GM19463 (cell line): ENCODE measurements at regions not wholly inside any gene's neighbourhood (a gene's known extent, or its start where the extent isn't known, plus 50 kb on each side); places are given as distances from the start of the nearest gene placed in this dataset.

Experiments used
- ATAC-seq: cut with Tn5 transposase; IDR thresholded peaks from one replicate; pipeline ENCODE4 v1.9.1; 2021; ENCODE audit warnings: mild to moderate bottlenecking, moderate library complexity; ENCODE audit not compliant: unreplicated experiment

- no peak for ATAC-seq
Measured at GRCh38 chr1:14476170-14476955, 122.1 kb upstream of the KAZN start.

DNA sequence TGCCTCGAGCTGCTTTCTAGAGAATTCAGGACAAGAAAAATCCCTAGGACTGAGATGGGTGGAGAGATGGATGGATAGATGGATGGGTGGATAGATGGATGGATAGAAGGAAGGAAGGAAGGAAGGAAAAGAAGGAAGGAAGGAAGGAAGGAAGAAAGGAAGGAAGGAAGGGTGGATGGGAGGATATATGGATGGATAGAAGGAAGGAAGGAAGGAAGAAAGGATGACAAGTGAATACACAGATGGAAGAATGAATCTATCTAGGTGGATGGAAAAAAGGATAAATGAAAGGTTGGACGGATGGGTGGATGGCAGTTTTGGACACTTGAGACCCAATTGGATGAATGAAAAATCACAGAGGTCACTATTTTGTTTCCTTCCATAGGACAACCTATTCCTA lies 120.4 kb upstream of the KAZN start:
- ATAC-seq: no peak

- ATAC-seq: no peak
Measured at GRCh38 chr1:14479865-14480264, 118.6 kb upstream of the KAZN start.

- ATAC-seq: no peak
Measured at GRCh38 chr1:14482784-14483450, 115.6 kb upstream of the KAZN start.

- ATAC-seq: no peak
Measured at GRCh38 chr1:14485285-14485684, 113.2 kb upstream of the KAZN start.

- ATAC-seq: no peak
Measured at GRCh38 chr1:14486401-14487201, 111.9 kb upstream of the KAZN start.

DNA sequence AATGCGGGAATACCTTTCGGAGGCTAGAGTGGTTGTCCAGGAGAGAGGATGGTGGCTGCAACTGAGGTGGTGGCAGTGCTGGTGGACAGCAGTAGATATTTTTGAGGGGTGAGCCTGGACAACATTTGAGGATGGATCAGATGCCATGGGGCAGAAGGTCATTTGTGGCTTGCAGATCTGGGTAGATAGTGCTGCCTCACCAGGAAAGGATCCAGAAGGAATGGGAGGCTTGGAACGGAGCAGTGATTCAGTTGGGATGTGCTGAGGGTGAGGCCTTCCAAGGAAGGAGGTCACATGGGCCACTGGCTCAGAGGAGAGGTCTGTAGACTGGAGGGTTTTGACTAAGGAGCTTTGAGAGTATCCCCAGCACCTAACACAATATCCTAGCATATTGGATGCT lies 110.8 kb upstream of the KAZN start:
- ATAC-seq: no peak

DNA sequence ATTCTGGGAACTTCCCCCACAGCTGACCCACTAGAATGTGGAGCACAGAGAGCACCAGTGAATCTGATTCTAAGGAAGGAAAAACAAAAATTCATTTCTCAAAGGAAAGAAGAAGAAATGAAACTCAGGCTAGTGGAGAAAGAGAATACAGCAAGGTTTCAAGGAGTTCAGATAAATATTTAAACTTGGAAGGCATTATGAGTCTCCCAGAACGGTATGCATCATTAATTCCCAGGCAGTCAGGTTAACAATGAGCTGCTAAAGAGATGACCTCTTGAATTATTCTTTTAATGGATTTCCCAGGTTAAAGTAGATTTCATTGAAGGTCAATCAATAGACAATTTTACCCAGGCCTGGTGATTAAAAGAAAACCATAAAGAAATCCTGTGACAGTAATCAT lies 103.6 kb upstream of the KAZN start:
- no peak for ATAC-seq

- no peak for ATAC-seq
Measured at GRCh38 chr1:14495381-14495780, 103.1 kb upstream of the KAZN start.

DNA sequence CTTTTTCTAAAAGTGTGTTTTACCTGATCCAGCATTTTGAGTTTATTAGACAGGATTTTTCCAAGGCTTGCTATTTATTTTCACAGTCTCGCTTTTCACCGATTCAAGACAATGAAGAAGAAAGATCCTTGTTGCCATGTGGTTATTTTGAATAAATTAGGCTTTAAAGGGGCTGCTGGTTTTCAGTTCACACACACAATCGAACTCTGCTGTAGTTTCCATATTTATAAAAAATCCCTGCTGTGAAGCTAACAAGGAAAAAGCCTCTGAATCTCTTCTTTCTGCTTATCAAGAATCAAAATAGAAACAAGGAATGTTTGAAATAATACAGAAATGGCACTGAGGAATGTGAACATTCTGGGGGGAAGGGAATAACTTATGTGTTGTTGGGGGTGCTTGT lies 102.5 kb upstream of the KAZN start:
- no peak for ATAC-seq

DNA sequence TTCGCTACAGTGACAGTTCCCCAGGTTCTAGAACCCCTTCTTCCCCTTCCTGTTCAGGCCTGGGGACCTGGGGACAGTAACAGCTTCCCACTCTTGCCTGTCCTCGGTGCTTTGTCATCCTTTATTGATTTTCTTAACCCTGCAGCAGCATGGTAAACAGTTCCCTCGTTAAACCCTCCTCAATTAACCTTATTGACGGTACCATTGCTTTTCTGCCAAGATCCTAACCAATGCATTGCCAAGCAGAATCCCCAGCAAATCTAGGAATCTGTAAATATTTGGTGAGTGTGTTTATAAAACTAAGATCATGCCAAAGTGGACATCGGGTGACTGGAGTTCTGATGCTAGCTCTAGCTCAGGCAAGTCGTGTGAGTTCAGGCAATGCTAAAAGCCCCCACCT lies 99.6 kb upstream of the KAZN start:
- no peak for ATAC-seq

DNA sequence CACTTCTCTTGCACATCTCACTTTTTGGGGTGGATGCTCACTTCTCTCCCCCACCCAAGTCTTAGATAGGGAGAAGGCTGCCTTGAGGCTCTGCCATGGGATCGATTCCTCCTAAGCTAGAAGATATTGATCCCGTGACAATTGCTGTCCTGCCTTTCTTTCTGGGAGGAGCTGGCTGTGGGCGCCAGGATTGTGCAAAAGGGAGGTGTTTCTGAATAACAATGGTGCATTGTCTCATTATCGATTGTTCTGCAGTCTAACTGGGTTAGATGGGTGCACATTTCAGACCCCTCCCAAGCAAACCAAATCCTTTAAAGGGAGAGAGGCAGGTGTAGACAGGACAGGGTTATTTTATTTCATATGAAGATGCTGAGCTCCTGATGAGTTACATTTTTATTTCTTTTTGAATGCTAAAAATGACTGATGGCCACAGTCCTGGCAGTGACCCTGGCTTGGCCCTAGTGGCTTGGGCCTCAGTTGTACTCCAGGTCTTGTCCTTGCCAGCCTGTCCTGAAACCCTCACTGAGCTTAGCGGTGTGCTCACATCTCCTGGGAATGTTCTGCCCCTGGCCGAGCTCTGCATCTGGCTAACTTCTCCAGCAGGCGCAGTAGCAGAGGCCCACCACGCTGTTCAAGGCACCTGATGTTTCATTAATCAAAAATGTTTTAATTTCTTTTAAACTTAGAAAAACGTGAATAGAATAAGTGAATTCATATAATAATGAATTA lies 99.0 kb upstream of the KAZN start:
- ATAC-seq: no peak

- ATAC-seq: no peak
Measured at GRCh38 chr1:14500041-14500440, 98.4 kb upstream of the KAZN start.

DNA sequence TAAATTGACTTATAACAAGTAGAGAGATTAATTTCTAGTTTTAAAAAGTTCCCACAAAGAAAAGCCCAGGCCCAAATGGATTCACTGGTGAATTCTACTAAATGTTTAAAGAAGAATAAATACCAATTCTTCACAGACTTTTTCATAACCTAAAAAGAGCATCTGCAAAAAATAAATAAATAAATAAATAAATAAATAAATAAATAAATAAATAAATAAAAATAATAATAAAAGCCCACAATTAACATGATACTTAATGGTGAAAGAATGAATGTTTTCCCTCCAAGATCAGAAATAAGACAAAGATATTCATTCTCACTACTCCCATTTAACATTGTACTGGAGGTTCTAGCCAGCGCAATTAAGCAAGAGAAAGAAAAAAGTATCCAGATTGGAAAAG lies 97.6 kb upstream of the KAZN start:
- no peak for ATAC-seq

- ATAC-seq: no peak
Measured at GRCh38 chr1:14504517-14504916, 94.0 kb upstream of the KAZN start.

- no peak for ATAC-seq
Measured at GRCh38 chr1:14506471-14507255, 91.8 kb upstream of the KAZN start.

DNA sequence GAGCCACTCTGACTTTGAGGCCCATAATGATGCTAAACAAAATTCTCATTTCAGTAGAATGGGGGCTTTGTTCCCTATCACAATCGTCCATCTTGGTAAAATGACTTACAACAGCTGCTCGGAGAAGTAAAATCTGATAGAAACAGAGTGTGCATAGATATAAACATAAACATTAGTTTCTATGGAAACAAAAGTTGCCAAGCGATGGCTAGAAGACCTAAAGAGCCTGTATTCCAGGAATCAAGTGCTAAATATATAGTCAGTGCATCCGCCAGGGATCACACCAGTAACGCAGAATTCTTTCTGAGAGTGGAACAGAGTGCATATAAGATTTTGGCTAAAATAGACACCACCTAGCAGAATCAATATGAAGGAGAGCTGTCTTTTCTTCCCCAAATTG lies 91.2 kb upstream of the KAZN start:
- ATAC-seq: no peak

GRCh38 chr1:14508613-14509012 lies 89.9 kb upstream of the KAZN start:
- no peak for ATAC-seq

GRCh38 chr1:14511166-14511680 lies 87.3 kb upstream of the KAZN start:
- ATAC-seq: no peak
